ENCODE measurements at regions not wholly inside any gene's neighbourhood (a gene's known extent, or its start where the extent isn't known, plus 50 kb on each side); places are given as distances from the start of the nearest gene placed in this dataset.

DNA sequence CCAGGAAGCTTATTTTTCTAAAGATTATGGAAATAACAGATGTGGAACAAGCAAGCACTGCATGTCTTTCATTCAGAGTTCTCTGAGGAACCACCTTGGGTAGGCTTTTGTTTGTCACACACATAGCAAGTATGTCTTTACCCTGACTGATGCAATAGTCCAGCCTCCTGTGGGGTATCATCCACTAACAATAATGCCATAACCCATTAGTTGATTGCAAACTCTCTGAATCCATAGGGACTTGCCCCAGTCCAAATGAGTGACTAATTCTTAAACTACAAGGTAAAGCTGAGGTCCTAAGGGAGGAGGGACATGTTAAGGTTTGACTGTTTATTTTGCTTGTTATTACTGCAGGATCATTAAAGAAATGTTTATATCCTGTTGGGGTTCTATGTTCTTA is 151.4 kb upstream of the PRPS1L1 start:
- no peak overlapping the region for H3K27ac ChIP-seq
- TF ChIP-seq ZFX (IDR thresholded peaks at IDR 0.05; ENCODE audit: borderline replicate concordance), result no peak
- TF ChIP-seq, protein P1, sequence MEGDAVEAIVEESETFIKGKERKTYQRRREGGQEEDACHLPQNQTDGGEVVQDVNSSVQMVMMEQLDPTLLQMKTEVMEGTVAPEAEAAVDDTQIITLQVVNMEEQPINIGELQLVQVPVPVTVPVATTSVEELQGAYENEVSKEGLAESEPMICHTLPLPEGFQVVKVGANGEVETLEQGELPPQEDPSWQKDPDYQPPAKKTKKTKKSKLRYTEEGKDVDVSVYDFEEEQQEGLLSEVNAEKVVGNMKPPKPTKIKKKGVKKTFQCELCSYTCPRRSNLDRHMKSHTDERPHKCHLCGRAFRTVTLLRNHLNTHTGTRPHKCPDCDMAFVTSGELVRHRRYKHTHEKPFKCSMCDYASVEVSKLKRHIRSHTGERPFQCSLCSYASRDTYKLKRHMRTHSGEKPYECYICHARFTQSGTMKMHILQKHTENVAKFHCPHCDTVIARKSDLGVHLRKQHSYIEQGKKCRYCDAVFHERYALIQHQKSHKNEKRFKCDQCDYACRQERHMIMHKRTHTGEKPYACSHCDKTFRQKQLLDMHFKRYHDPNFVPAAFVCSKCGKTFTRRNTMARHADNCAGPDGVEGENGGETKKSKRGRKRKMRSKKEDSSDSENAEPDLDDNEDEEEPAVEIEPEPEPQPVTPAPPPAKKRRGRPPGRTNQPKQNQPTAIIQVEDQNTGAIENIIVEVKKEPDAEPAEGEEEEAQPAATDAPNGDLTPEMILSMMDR (IDR thresholded peaks at IDR 0.05), result no peak

DNA sequence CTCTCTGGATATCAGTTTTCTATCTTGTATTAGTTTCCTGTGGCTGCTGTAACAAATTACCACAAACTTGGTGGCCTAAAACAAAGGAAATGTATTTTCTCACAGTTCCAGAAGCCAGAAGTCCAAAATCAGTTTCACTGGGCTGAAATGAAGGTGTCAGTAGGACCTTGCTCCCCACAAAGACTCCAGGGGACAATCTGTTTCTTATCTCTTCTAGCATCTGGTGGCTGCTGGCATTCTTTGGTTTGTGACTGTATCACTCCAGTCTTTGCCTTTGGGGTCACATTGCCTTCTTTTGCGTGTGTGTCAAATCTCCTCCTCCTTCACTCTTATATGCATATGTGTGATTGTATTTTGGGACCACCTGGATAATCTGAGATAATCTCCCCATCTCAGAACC is 153.0 kb upstream of the PRPS1L1 start:
- TF ChIP-seq, protein P1 (IDR thresholded peaks at IDR 0.05), result no peak
- no peak for TF ChIP-seq ZFX (IDR thresholded peaks at IDR 0.05; ENCODE audit: borderline replicate concordance)

DNA sequence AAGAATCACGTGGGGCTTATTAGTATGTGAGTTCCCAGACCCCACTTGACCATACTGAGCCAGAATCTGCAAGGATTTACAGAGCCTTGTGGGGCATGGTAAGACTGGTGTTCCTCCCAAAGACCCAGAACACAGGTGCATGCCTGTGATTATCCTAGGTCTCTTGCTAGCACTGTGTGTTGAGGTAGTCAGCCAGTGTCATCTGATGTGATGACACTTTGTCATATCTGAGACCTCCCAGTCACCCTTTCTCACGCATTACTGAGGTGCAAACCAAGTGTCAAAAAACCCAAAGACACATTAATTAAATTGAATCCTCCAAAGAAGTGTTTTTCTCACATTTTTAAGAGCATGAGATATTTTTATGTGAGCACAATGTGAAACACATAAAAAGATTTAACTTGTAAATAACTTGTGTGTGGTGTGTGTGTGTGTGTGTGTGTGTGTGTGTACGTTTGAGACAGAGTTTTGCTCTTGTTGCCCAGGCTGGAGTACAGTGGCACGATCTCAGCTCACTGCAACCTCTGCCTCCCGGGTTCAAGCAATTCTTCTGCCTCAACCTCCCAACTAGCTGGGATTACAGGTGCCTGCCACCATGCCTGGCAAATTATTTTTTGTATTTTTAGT is 162.0 kb upstream of the PRPS1L1 start:
- TF ChIP-seq, protein P1 (IDR thresholded peaks at IDR 0.05), result no peak
- TF ChIP-seq ZFX (IDR thresholded peaks at IDR 0.05; ENCODE audit: borderline replicate concordance), result no peak
- H3K27ac ChIP-seq, result no peak overlapping the region

More for the DNA sequence above, 153.0 kb upstream of the PRPS1L1 start:
- H3K27ac ChIP-seq, result no peak overlapping the region

DNA sequence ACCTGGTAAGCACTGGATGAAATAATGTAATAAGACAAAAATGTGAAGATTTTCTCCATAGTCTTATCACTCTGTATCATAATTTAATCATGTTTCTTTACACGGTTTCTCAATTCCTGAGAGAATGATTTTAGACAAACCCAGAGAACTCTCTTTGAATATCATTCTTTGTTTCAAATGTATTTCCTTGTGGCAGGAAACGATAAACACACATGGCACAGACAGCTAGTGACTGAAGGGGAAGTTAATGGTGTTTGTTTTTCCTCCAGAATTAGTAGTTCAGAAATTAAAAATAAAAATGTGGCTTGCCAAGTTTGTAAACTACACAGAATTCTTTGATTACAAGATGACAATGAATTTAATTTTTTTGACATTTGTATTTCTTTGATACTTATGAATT is 163.7 kb upstream of the PRPS1L1 start:
- no peak overlapping the region for H3K27ac ChIP-seq
- no peak for TF ChIP-seq ZFX (IDR thresholded peaks at IDR 0.05; ENCODE audit: borderline replicate concordance)
- TF ChIP-seq, protein P1 (IDR thresholded peaks at IDR 0.05), result no peak

DNA sequence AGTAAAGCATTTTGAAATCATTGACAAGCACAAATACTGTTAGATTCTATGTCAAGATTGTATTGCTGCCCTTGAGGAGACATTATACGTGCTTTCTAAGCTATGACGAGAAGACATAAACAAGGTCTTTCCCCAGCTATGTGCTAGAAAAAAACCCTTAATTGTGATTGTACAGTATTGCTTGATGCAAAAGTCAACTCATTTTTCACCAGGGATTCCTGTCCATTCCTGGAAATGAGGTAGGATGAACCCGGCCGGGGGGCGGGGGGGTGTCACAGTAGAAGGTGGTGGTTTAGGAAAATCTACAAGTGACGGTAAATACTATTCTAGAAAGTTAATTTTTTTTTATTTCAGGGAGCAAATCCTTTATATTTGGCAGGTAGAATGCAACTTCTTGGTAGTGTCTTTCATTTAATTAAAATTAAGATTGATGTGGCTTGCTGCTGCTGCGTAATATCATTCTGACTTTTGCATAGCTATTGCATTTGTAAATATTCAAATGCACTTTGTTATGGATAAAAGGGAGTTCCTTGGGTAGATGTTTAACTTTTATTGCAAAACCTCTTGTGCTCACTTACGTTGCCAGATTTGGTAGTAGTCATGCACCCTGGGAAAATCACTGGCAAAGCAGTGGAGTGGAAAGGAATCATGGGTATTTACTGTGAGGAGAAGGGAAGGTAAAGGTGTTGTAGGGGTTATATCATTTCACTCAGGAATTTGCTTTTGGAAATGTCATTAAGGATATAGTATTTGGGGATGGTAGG is 164.4 kb upstream of the PRPS1L1 start:
- H3K27ac ChIP-seq, result no peak overlapping the region
- TF ChIP-seq, protein P1 (IDR thresholded peaks at IDR 0.05), result no peak
- no peak for TF ChIP-seq ZFX (IDR thresholded peaks at IDR 0.05; ENCODE audit: borderline replicate concordance)

DNA sequence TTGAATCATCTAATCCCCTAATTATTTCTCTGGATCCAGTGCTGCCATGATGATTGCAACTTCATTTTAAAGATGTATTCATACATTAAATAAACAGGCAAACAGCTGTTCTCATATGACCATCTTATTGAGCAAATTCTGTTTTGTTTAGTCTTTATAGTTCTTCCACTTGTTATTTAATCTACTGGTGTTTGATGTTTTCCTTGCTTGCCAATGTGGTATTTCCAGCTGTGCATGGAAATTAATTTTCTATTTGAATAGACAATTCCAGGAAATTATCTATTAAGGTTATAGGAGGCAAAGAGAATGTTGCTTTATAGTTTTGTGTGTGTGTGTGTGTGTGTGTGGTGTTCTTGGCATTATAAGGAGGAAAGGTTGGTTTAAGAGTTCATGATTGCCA is 167.0 kb upstream of the PRPS1L1 start:
- no peak overlapping the region for H3K27ac ChIP-seq
- TF ChIP-seq ZFX (IDR thresholded peaks at IDR 0.05; ENCODE audit: borderline replicate concordance), result no peak
- TF ChIP-seq, protein P1 (IDR thresholded peaks at IDR 0.05), result no peak

DNA sequence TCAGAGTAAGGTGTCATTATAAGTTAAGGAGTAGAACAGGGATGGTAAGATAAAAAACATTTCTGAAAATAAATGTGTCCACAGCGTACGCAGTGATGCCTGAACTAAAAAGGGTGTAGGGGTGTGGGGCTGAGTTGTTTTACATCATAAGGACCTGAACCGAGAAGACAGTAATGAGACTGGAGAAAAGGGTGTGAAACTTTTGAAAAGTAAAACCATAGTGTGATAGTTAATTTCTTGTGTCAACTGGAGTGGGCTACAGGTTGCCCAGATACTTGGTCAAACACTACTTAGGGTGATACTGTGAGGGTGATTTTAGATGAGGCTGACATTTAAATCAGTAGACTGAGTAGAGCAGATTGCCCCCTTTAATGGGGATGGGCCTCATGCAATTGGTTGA is 169.0 kb upstream of the PRPS1L1 start:
- no peak for TF ChIP-seq ZFX (IDR thresholded peaks at IDR 0.05; ENCODE audit: borderline replicate concordance)
- TF ChIP-seq, protein P1 (IDR thresholded peaks at IDR 0.05), result no peak
- H3K27ac ChIP-seq, result no peak overlapping the region

Measured in 22Rv1 (cell line).